CD14-positive monocyte (primary cell): ENCODE measurements at regions not wholly inside any gene's neighbourhood (a gene's known extent, or its start where the extent isn't known, plus 50 kb on each side); places are given as distances from the start of the nearest gene placed in this dataset.

Source experiments
- DNase-seq, 3 donors: peaks; one replicate each; pipeline ENCODE4 v3.0.0-alpha.2; 2011 to 2022
- H2AFZ ChIP-seq: 2 replicates; pipeline ENCODE4 v1.6.0; 2012; ENCODE audit warnings: mild to moderate bottlenecking, low read depth, low read length, inconsistent platforms; ENCODE audit not compliant: insufficient read depth, poor library complexity, severe bottlenecking
- H3K27ac ChIP-seq, 2 donors: 1 replicate in 1 of 2; 2 replicates in 1 of 2; pipeline ENCODE4 v1.5.1; 2012 to 2013; ENCODE audit warnings: low read length in 2 of 2, control low read depth in 1 of 2, inconsistent platforms in 1 of 2, low read depth in 1 of 2, mild to moderate bottlenecking in 1 of 2
- H3K27me3 ChIP-seq, 2 donors: one replicate each; pipeline versions ENCODE4 v1.6.0 to v1.6.1; 2011 to 2013; ENCODE audit warnings: low read length in 2 of 2; ENCODE audit not compliant: control insufficient read depth in 2 of 2, insufficient read depth in 2 of 2
- H3K36me3 ChIP-seq, 2 donors: replicated peaks in 1 of 2; 1 replicate in 1 of 2; 2 replicates in 1 of 2; pipeline versions ENCODE4 v1.5.1 to v1.6.1; 2012 to 2013; ENCODE audit warnings: low read length in 2 of 2, control low read depth in 1 of 2, inconsistent platforms in 1 of 2, mild to moderate bottlenecking in 1 of 2; ENCODE audit not compliant: insufficient read depth in 2 of 2, control insufficient read depth in 1 of 2
- H3K4me1 ChIP-seq, 2 donors: 1 replicate in 1 of 2; 2 replicates in 1 of 2; pipeline versions ENCODE4 v1.5.1 to v1.6.1; 2012 to 2013; ENCODE audit warnings: low read length in 2 of 2, control low read depth in 1 of 2, inconsistent platforms in 1 of 2, mild to moderate bottlenecking in 1 of 2, moderate library complexity in 1 of 2; ENCODE audit not compliant: insufficient read depth in 2 of 2, control insufficient read depth in 1 of 2
- H3K4me2 ChIP-seq: replicated peaks from 2 replicates; pipeline ENCODE3; 2012; ENCODE audit warnings: low read length, moderate library complexity, mild to moderate bottlenecking; ENCODE audit not compliant: poor library complexity, severe bottlenecking; ENCODE audit errors: extremely low read depth
- H3K4me3 ChIP-seq, 3 experiments: fragments of 200-600 bp in 1 of 3; sonication (generic) in 1 of 3; replicated peaks in 1 of 3; 1 replicate in 2 of 3; 2 replicates in 1 of 3; pipeline ENCODE4 v1.5.1; 2011 to 2013; ENCODE audit warnings: low read length in 3 of 3, mild to moderate bottlenecking in 3 of 3, control low read depth in 2 of 3, low read depth in 2 of 3, inconsistent platforms in 1 of 3, moderate library complexity in 1 of 3
- H3K79me2 ChIP-seq: 2 replicates; pipeline ENCODE4 v1.6.0; 2012; ENCODE audit warnings: mild to moderate bottlenecking, control low read depth, inconsistent platforms, low read length, moderate library complexity; ENCODE audit not compliant: insufficient read depth
- H3K9ac ChIP-seq: 2 replicates; pipeline ENCODE4 v1.6.0; 2017; ENCODE audit warnings: low read length, mild to moderate bottlenecking; ENCODE audit not compliant: insufficient read depth, poor library complexity, severe bottlenecking
- H3K9me3 ChIP-seq, 2 donors: replicated peaks in 1 of 2; 1 replicate in 1 of 2; 2 replicates in 1 of 2; pipeline versions ENCODE4 v1.5.1 to v1.6.1; 2012 to 2013; ENCODE audit warnings: low read length in 2 of 2, control low read depth in 1 of 2; ENCODE audit not compliant: control insufficient read depth in 1 of 2, insufficient read depth in 1 of 2
- H4K20me1 ChIP-seq: 2 replicates; pipeline ENCODE4 v1.6.0; 2012; ENCODE audit warnings: mild to moderate bottlenecking, low read length, control low read depth, moderate library complexity; ENCODE audit not compliant: insufficient read depth
- H3K27ac Mint-ChIP-seq, 7 donors: one replicate each; pipeline ENCODE4 v1.8.0; 2020; ENCODE audit warnings: mild to moderate bottlenecking in 7 of 7, mixed read lengths in 7 of 7, moderate library complexity in 6 of 7, inconsistent platforms in 2 of 7
- H3K27me3 Mint-ChIP-seq, 3 donors: one replicate each; pipeline ENCODE4 v1.8.0; 2021 to 2022; ENCODE audit warnings: low read depth in 3 of 3, mild to moderate bottlenecking in 3 of 3, mixed read lengths in 3 of 3, moderate library complexity in 3 of 3, inconsistent platforms in 1 of 3
- H3K36me3 Mint-ChIP-seq, 2 donors: one replicate each; pipeline ENCODE4 v1.8.0; 2020; ENCODE audit warnings: mixed read lengths in 2 of 2, inconsistent platforms in 1 of 2, mild to moderate bottlenecking in 1 of 2
- H3K4me1 Mint-ChIP-seq: one replicate; pipeline ENCODE4 v1.8.0; 2020; ENCODE audit warnings: mild to moderate bottlenecking, mixed read lengths
- H3K4me3 Mint-ChIP-seq, 2 donors: one replicate each; pipeline ENCODE4 v1.8.0; 2020; ENCODE audit warnings: mild to moderate bottlenecking in 2 of 2, mixed read lengths in 2 of 2, moderate library complexity in 1 of 2
- H3K9me3 Mint-ChIP-seq, 7 donors: one replicate each; pipeline ENCODE4 v1.8.0; 2020 to 2022; ENCODE audit warnings: mixed read lengths in 7 of 7, mild to moderate bottlenecking in 6 of 7, moderate library complexity in 6 of 7, inconsistent platforms in 2 of 7
- WGBS: methylation state at CpG from one replicate; pipeline ENCODE4 v1.1.5; 2013; ENCODE audit warnings: missing lambda C conversion rate; ENCODE audit not compliant: insufficient coverage; 5-methylcytosine and 5-hydroxymethylcytosine counted together
- intact Hi-C, 2 donors: fragments of 100-400 bp; cut with micrococcal nuclease; formaldehyde crosslinking; loops; one replicate each; pipeline versions ENCODE4 v1.15.0 to v1.15.1; 2023
- TF ChIP-seq, protein P1 (sequence below): fragments of 200-600 bp; IDR thresholded peaks from one replicate; pipeline ENCODE4 v1.8.0; 2022; ENCODE audit warnings: antibody characterized with exemption, mild to moderate bottlenecking

DNA sequence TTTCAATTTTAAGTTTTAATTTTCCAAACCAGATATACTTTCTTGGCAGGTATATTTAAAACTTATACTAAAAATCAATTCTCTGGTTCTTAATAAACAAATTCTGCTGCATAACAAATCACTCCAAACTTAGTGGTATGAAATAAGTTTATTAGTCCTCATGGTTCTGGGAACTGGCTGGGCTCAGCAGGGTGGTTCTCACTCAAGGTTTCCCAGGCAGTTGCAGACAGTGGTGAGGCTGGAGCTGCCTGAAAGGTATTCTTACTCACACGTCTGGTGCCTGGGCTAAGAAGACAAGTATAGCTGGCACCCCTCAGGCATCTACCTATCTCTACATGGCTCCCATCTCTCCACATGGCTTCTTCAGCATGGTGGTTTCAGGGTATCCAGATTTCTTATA is 308.2 kb upstream of the CCDC196 start:
- no peak overlapping the region for H3K9ac ChIP-seq
- no peak overlapping the region for H3K4me3 ChIP-seq
- 80% methylated on average over 1 of the region's 1 CpG for WGBS
- intact Hi-C loops, result no loop called here
- Mint-ChIP-seq H3K27me3 (peaks cover 0 to 2% (median 0%) of the 10 kb centered on the region in 3 donors), H3K4me1 (no peaks in the 10 kb centered on the region), H3K36me3 (no peaks in the 10 kb centered on the region), H3K9me3 (peaks cover 2 to 10% (median 5%) of the 10 kb centered on the region in 7 donors), H3K27ac (no peak overlapping the region), H3K4me3 (no peak overlapping the region)
- no peak overlapping the region for H3K27ac ChIP-seq
- H3K36me3 ChIP-seq, result no peaks in the 10 kb centered on the region
- H3K27me3 ChIP-seq, result no peaks in the 10 kb centered on the region
- H2AFZ ChIP-seq, result no peak overlapping the region
- no peak overlapping the region for H3K4me2 ChIP-seq
- H3K4me1 ChIP-seq, result no peaks in the 10 kb centered on the region
- H3K79me2 ChIP-seq, result no peaks in the 10 kb centered on the region
- H4K20me1 ChIP-seq, result no peaks in the 10 kb centered on the region
- no peak for DNase-seq
- TF ChIP-seq, protein P1, sequence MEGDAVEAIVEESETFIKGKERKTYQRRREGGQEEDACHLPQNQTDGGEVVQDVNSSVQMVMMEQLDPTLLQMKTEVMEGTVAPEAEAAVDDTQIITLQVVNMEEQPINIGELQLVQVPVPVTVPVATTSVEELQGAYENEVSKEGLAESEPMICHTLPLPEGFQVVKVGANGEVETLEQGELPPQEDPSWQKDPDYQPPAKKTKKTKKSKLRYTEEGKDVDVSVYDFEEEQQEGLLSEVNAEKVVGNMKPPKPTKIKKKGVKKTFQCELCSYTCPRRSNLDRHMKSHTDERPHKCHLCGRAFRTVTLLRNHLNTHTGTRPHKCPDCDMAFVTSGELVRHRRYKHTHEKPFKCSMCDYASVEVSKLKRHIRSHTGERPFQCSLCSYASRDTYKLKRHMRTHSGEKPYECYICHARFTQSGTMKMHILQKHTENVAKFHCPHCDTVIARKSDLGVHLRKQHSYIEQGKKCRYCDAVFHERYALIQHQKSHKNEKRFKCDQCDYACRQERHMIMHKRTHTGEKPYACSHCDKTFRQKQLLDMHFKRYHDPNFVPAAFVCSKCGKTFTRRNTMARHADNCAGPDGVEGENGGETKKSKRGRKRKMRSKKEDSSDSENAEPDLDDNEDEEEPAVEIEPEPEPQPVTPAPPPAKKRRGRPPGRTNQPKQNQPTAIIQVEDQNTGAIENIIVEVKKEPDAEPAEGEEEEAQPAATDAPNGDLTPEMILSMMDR, result no peak
- H3K9me3 ChIP-seq, result peaks cover 0 to 7% of the 10 kb centered on the region in 2 donors

DNA sequence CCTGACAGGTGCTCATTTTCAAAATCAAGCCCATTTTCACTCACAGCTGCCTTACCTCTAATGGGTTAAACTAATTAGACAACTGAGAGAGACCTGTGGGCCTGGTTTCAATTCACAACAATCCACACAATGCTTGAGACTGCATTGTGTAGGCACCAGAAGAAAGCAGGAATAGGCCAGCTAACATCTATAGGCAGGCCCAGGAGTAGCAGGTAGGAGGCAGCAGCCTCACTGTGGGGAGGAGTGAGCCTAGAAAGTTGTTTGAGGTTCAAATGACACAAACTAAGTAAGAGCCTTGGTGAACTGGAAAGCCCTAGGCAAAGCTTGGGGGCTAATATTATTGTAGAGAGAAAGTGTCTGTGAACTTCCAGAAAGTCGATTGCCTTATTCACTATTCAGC is 289.5 kb upstream of the CCDC196 start:
- no peaks in the 10 kb centered on the region for H3K4me1 ChIP-seq
- no peak overlapping the region for H3K4me2 ChIP-seq
- no peaks in the 10 kb centered on the region for H3K79me2 ChIP-seq
- intact Hi-C loops, result no loop called here
- DNase-seq, result no peak
- H3K9me3 Mint-ChIP-seq, result peaks cover 6 to 19% (median 18%) of the 10 kb centered on the region in 7 donors
- TF ChIP-seq, protein P1, result no peak
- no peak overlapping the region for H3K27ac Mint-ChIP-seq
- no peaks in the 10 kb centered on the region for H3K36me3 ChIP-seq
- H2AFZ ChIP-seq, result no peak overlapping the region
- no peak overlapping the region for H3K4me3 Mint-ChIP-seq
- H3K27ac ChIP-seq, result no peak overlapping the region
- H4K20me1 ChIP-seq, result no peaks in the 10 kb centered on the region
- peaks cover 22 to 32% of the 10 kb centered on the region in 2 donors for H3K9me3 ChIP-seq
- H3K9ac ChIP-seq, result no peak overlapping the region
- H3K36me3 Mint-ChIP-seq, result no peaks in the 10 kb centered on the region
- H3K4me3 ChIP-seq, result no peak overlapping the region
- no peaks in the 10 kb centered on the region for H3K27me3 Mint-ChIP-seq
- WGBS, result no CpG with 5 or more reads among the region's 1 CpG
- H3K27me3 ChIP-seq, result no peaks in the 10 kb centered on the region
- H3K4me1 Mint-ChIP-seq, result no peaks in the 10 kb centered on the region
